HG03354 (cell line): ENCODE measurements at regions not wholly inside any gene's neighbourhood (a gene's known extent, or its start where the extent isn't known, plus 50 kb on each side); places are given as distances from the start of the nearest gene placed in this dataset.
A peak's percentile ranks its signal among the peaks of the same experiment; 100 is the strongest.

Source experiments
- ATAC-seq: cut with Tn5 transposase; IDR thresholded peaks from one replicate; pipeline ENCODE4 v1.9.1; 2021; ENCODE audit warnings: mild to moderate bottlenecking; ENCODE audit not compliant: unreplicated experiment, poor library complexity, severe bottlenecking

GRCh38 chr6:77403424-77403823 is 59.9 kb downstream of the HTR1B start:
- ATAC-seq, result no peak

- no peak for ATAC-seq
Observed at GRCh38 chr6:77401231-77401630, 62.1 kb downstream of the HTR1B start.

GRCh38 chr6:77397561-77397960 is 65.7 kb downstream of the HTR1B start:
- ATAC-seq, result no peak

GRCh38 chr6:77389402-77389801 is 73.9 kb downstream of the HTR1B start:
- no peak for ATAC-seq

- no peak for ATAC-seq
Observed at GRCh38 chr6:77383026-77383425, 80.3 kb downstream of the HTR1B start.

GRCh38 chr6:77373955-77374354 is 89.3 kb downstream of the HTR1B start:
- no peak for ATAC-seq

- ATAC-seq, result no peak
Observed at GRCh38 chr6:77371748-77372147, 91.5 kb downstream of the HTR1B start.

GRCh38 chr6:77368660-77369313 is 94.5 kb downstream of the HTR1B start:
- ATAC-seq, result peak; percentile 69

GRCh38 chr6:77366798-77367197 is 96.5 kb downstream of the HTR1B start:
- ATAC-seq, result no peak

- ATAC-seq, result no peak
Observed at GRCh38 chr6:77363702-77364101, 99.6 kb downstream of the HTR1B start.

- no peak for ATAC-seq
Observed at GRCh38 chr6:77362055-77362454, 101.2 kb downstream of the HTR1B start.

GRCh38 chr6:77361018-77361417 is 102.3 kb downstream of the HTR1B start:
- peak; percentile 80 for ATAC-seq

- no peak for ATAC-seq
Observed at GRCh38 chr6:77356821-77357220, 106.5 kb downstream of the HTR1B start.

- ATAC-seq, result no peak
Observed at GRCh38 chr6:77354581-77354980, 108.7 kb downstream of the HTR1B start.

GRCh38 chr6:77353129-77353528 is 110.2 kb downstream of the HTR1B start:
- no peak for ATAC-seq

GRCh38 chr6:77341058-77341986 is 122.0 kb downstream of the HTR1B start:
- ATAC-seq, result no peak

- ATAC-seq, result no peak
Observed at GRCh38 chr6:77340331-77340730, 123.0 kb downstream of the HTR1B start.

GRCh38 chr6:77339926-77340325 is 123.4 kb downstream of the HTR1B start:
- ATAC-seq, result no peak

GRCh38 chr6:77337392-77337791 is 125.9 kb downstream of the HTR1B start:
- ATAC-seq, result no peak

- no peak for ATAC-seq
Observed at GRCh38 chr6:77334093-77334492, 129.2 kb downstream of the HTR1B start.
